ENCODE measurements at regions not wholly inside any gene's neighbourhood (a gene's known extent, or its start where the extent isn't known, plus 50 kb on each side); places are given as distances from the start of the nearest gene placed in this dataset.

GRCh38 chr3:193008654-193009053 lies 91.0 kb upstream of the MB21D2 start:
- no peak for TF ChIP-seq POLR2AphosphoS5 (IDR thresholded peaks at IDR 0.05; ENCODE audit: low read depth, low read length)
- TF ChIP-seq REST (IDR thresholded peaks at IDR 0.05; ENCODE audit: insufficient read depth in 1 of 2, low read depth in 2 of 2, low read length in 2 of 2) = no peak
- no peak for TF ChIP-seq FOXP2 (optimal IDR thresholded peaks at IDR 0.05; ENCODE audit: borderline replicate concordance, extremely low read depth, extremely low read length, insufficient read depth)
- TF ChIP-seq SIN3A (IDR thresholded peaks at IDR 0.05; ENCODE audit: borderline replicate concordance, insufficient read depth, low read length) = no peak
- no peak for TF ChIP-seq TAF1 (IDR thresholded peaks at IDR 0.05; ENCODE audit: borderline replicate concordance, insufficient read depth, low read length)

GRCh38 chr3:193010191-193010590 lies 92.5 kb upstream of the MB21D2 start:
- TF ChIP-seq FOXP2 (optimal IDR thresholded peaks at IDR 0.05; ENCODE audit: borderline replicate concordance, extremely low read depth, extremely low read length, insufficient read depth) (no peak), REST (IDR thresholded peaks at IDR 0.05; ENCODE audit: insufficient read depth in 1 of 2, low read depth in 2 of 2, low read length in 2 of 2) (no peak), SIN3A (IDR thresholded peaks at IDR 0.05; ENCODE audit: borderline replicate concordance, insufficient read depth, low read length) (no peak), POLR2AphosphoS5 (IDR thresholded peaks at IDR 0.05; ENCODE audit: low read depth, low read length) (no peak), TAF1 (IDR thresholded peaks at IDR 0.05; ENCODE audit: borderline replicate concordance, insufficient read depth, low read length) (no peak)

- no peak for TF ChIP-seq TAF1 (IDR thresholded peaks at IDR 0.05; ENCODE audit: borderline replicate concordance, insufficient read depth, low read length)
- TF ChIP-seq SIN3A (IDR thresholded peaks at IDR 0.05; ENCODE audit: borderline replicate concordance, insufficient read depth, low read length) = no peak
- no peak for TF ChIP-seq REST (IDR thresholded peaks at IDR 0.05; ENCODE audit: insufficient read depth in 1 of 2, low read depth in 2 of 2, low read length in 2 of 2)
- TF ChIP-seq FOXP2 (optimal IDR thresholded peaks at IDR 0.05; ENCODE audit: borderline replicate concordance, extremely low read depth, extremely low read length, insufficient read depth) = no peak
- TF ChIP-seq POLR2AphosphoS5 (IDR thresholded peaks at IDR 0.05; ENCODE audit: low read depth, low read length) = no peak
Observed at GRCh38 chr3:193011958-193012357, 94.3 kb upstream of the MB21D2 start.

GRCh38 chr3:193014902-193015301 lies 97.2 kb upstream of the MB21D2 start:
- TF ChIP-seq POLR2AphosphoS5 (IDR thresholded peaks at IDR 0.05; ENCODE audit: low read depth, low read length) (no peak), FOXP2 (optimal IDR thresholded peaks at IDR 0.05; ENCODE audit: borderline replicate concordance, extremely low read depth, extremely low read length, insufficient read depth) (no peak), REST (IDR thresholded peaks at IDR 0.05; ENCODE audit: insufficient read depth in 1 of 2, low read depth in 2 of 2, low read length in 2 of 2) (no peak), SIN3A (IDR thresholded peaks at IDR 0.05; ENCODE audit: borderline replicate concordance, insufficient read depth, low read length) (no peak), TAF1 (IDR thresholded peaks at IDR 0.05; ENCODE audit: borderline replicate concordance, insufficient read depth, low read length) (no peak)

GRCh38 chr3:193016437-193016901 lies 98.8 kb upstream of the MB21D2 start:
- TF ChIP-seq POLR2AphosphoS5 (IDR thresholded peaks at IDR 0.05; ENCODE audit: low read depth, low read length) = no peak
- TF ChIP-seq TAF1 (IDR thresholded peaks at IDR 0.05; ENCODE audit: borderline replicate concordance, insufficient read depth, low read length) = no peak
- TF ChIP-seq FOXP2 (optimal IDR thresholded peaks at IDR 0.05; ENCODE audit: borderline replicate concordance, extremely low read depth, extremely low read length, insufficient read depth) = no peak
- no peak for TF ChIP-seq REST (IDR thresholded peaks at IDR 0.05; ENCODE audit: insufficient read depth in 1 of 2, low read depth in 2 of 2, low read length in 2 of 2)
- no peak for TF ChIP-seq SIN3A (IDR thresholded peaks at IDR 0.05; ENCODE audit: borderline replicate concordance, insufficient read depth, low read length)
